ENCODE measurements at regions not wholly inside any gene's neighbourhood (a gene's known extent, or its start where the extent isn't known, plus 50 kb on each side); places are given as distances from the start of the nearest gene placed in this dataset.

DNA sequence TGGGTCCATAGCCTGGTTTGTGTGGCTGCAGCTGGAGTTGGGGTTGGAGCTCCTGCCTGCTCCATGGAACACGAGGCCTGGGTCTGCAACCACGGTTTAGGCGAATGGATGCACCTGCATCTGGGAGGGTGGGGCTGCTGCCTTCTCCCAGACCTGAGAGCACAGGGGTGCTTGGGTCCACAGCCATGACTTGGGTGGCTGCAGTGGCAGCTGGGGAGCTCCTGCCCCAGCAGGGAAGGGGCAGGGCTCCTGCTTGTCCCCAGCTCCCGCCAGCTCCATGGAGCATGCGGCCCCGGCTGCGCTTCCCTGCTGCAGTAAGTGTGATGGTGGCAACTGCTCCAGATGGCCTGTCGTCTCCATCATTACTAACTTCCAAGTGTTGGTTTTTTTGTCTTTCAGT, 571.1 kb upstream of the LRRN3 start:
- TF ChIP-seq GATA2 (IDR thresholded peaks at IDR 0.05; ENCODE audit: low read depth, low read length) (no peak), GATA3 (IDR thresholded peaks at IDR 0.05; ENCODE audit: low read depth, low read length) (no peak)

Measured in SH-SY5Y (cell line).